ENCODE measurements at regions not wholly inside any gene's neighbourhood (a gene's known extent, or its start where the extent isn't known, plus 50 kb on each side); places are given as distances from the start of the nearest gene placed in this dataset.

- no peak for DNase-seq
Observed at GRCh38 chr6:54646069-54646950, 200.3 kb upstream of the FAM83B start.

- no peak for DNase-seq
Observed at GRCh38 chr6:54646951-54647664, 199.5 kb upstream of the FAM83B start.

GRCh38 chr6:54654381-54654780, 192.2 kb upstream of the FAM83B start:
- DNase-seq = no peak

- DNase-seq = no peak
Observed at GRCh38 chr6:54655162-54655561, 191.4 kb upstream of the FAM83B start.

GRCh38 chr6:54665278-54665677, 181.3 kb upstream of the FAM83B start:
- no peak for DNase-seq

DNA sequence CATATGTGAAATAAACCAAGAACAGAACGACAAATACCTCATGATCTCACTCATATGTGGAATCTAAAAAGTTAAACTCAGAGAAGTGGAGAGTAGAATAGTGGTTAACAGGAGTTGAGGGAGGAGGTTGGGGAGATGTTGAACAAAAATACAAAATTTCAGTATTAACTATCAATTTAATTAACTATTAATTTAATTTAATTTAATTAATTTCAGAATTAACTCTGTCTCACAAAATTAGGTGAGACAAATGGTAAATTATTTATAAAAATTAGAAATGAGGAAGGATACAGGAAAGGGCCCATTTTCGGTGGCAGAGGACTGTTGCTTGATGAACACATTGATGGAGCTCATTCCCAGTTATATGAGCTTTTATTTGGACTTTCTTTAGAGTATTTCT, 166.0 kb upstream of the FAM83B start:
- no peak for DNase-seq

- no peak for DNase-seq
Observed at GRCh38 chr6:54681267-54681666, 165.3 kb upstream of the FAM83B start.

DNA sequence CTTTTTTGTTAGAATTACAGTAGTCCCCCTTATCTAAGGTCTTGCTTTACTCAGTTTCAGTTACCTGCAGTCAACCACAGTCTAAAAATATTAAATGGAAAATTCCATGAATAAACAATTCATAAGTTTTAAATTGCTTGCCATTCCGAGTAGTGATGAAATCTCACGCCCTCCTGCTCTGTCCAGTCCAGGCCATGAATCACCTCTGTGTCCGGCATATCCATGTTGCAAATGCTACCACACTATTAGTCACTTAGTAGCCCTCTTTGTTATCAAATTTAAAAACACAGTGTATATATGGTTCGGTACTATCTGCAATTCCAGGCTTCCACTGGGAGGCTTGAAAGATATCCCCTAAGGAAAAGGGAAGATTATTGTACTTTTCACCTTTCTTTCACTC, 164.6 kb upstream of the FAM83B start:
- no peak for DNase-seq

DNA sequence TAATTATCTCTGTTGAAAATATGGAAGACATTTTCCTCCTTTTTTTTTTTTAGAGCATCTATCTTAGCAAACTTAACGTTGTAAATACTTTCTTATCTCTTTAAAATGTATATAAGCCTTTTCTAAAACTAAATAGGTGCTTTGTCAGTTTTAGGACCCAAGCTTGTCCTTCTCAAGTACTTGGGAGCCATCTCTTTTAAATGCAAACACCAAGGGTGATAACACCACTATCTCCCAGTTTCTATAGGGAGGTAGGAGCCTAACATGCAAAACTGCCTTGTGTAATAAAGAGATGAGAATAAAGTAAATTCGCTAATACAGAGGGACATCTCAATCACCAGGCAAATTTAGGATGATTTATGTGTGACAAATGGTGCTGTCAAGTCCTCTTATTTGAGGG, 157.0 kb upstream of the FAM83B start:
- DNase-seq = no peak

DNA sequence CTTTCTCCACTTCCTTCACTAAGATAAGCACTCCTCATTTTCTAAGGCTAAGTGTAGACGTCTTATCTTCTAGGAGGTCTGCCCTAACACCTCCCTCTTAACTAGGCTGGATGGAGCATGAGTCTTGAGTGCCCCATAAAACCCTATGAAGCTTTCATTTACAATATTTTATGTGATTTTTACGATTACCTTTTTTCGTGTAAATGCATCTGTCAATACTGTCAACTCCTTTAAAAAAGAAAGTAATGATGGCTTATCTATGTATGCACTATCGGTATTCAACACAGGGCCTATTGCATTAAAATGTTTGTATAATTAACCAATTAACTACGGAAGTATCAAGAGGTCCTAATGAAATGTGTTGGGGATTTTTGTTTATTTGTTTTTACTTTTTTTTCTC, 156.0 kb upstream of the FAM83B start:
- DNase-seq = no peak

- no peak for DNase-seq
Observed at GRCh38 chr6:54694928-54695532, 151.5 kb upstream of the FAM83B start.

DNA sequence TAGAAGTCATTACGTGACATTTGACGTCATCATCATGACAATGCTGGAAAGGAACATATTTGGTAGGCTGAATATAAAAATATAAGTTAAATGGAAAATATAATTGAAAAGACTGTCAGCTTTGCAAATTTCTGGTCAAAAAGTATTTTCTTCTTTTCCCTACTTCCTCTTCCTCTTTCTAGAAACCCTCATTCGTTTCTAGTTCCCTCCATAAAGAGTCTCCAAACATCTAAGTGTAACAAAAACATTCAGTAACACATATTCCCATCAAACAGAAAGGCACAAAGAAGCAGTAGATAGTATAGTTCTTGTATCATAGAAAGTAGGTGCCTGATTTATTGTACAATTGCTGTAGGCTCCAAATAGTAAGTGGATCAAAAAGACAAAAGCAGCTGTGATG, 150.8 kb upstream of the FAM83B start:
- peak in 1 of 2 donors; percentile 13 for DNase-seq

DNA sequence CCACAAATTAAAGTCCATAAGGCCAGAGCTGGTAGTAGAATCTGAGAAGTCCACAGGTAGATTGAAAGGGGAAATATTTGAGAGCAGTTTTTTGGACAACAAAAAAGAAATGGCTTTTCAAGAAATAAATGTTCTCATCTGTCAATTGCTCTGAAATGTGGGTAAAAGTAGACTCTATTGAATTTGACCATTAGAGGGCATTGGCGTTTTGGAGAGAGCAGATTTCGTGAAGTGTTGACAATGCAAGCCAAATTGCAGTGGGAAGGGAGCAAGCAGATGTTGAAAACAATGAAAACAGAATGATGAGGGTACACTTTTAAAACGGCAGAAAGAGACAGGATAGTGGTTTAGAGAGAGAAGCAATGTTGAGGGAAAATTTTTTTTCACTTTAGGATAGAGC, 149.1 kb upstream of the FAM83B start:
- no peak for DNase-seq

- no peak for DNase-seq
Observed at GRCh38 chr6:54698974-54699373, 147.6 kb upstream of the FAM83B start.

- no peak for DNase-seq
Observed at GRCh38 chr6:54700158-54700557, 146.4 kb upstream of the FAM83B start.

DNA sequence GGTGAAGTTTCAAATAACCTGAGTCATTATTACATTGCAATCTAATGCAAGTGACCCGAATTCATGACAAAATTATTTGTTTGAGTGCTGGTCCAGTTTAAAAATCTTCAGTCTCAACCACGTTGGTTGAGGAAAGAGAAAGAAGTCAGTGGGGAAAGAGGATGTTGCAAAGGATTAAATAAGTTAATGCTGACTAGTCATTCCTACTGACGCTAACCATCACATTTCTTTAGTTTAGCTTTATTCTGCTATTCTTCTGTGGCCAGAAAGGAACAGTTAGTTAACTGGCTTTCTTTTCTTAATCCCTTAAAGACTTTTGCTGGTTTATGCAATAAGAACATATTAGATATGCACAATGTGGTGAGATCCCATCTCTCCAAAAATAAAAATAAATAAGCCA, 143.8 kb upstream of the FAM83B start:
- DNase-seq = no peak

DNA sequence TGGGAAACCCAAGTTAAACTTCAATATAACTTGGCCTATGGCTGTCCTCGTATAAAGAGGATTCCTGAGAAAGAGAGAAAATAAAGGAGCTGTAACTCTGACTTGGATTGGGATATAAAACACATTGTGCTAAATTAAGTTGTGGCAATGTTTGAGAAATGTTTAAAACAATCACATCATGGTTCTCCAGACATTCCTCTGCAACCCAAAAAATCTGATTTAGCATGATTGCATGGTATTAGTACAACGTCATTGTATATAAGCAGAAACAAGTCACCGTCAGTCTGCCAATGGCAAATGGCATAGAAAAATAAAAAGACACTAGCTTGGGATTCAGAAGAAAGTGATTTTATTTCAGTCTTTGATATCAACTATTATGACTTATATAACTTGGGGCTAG, 140.2 kb upstream of the FAM83B start:
- DNase-seq = no peak

GRCh38 chr6:54706844-54707605, 139.5 kb upstream of the FAM83B start:
- no peak for DNase-seq

GRCh38 chr6:54710456-54710855, 136.1 kb upstream of the FAM83B start:
- no peak for DNase-seq

- no peak for DNase-seq
Observed at GRCh38 chr6:54716010-54716409, 130.6 kb upstream of the FAM83B start.

DNA sequence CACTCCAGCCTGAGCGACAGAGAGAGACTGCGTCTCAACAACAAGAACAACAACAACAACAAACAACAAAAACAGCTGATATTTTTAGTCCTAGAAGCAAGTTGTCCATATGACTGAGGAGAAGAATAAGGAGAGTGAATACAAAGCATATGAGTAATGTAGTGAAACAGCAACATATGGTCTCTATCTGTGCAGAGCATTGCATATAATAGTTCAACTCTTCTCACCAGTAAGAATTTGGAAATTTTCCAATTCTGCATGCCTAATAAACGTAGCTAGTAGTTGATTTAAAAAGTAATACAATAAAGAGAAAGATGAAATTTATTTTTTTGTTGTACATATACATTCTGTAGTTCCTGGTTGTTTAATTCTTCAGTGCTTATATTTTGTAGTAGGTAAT, 129.7 kb upstream of the FAM83B start:
- DNase-seq = no peak

DNA sequence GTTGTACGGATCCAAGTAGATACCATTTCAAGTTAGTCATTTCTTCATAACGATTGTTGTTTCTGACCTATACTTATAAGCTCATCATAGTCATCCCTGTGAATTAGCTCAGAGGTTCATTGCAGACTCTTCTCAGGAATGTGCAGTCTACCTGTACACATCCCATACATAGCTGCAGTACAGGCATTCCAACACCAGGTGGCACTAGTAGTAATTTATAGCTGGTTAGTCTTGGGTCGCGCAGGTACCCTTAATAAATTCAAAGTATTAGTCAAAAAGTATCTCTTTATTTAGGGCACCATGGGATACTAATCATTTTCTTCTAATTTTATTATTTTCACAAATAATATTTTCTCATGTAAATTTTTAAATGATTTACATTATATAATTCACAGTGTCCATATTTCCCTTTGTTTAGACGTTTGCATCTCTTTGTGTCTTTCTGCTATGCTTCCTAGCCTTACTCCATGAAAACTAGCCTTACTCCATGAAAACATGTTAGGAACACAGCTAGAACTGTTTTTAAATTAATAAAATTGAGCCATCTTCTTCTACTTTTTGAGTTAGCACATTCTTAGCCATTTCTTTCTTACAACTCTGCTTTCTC, 128.6 kb upstream of the FAM83B start:
- peak; percentile 61 to 64 for DNase-seq
